ENCODE measurements at regions not wholly inside any gene's neighbourhood (a gene's known extent, or its start where the extent isn't known, plus 50 kb on each side); places are given as distances from the start of the nearest gene placed in this dataset.

DNA sequence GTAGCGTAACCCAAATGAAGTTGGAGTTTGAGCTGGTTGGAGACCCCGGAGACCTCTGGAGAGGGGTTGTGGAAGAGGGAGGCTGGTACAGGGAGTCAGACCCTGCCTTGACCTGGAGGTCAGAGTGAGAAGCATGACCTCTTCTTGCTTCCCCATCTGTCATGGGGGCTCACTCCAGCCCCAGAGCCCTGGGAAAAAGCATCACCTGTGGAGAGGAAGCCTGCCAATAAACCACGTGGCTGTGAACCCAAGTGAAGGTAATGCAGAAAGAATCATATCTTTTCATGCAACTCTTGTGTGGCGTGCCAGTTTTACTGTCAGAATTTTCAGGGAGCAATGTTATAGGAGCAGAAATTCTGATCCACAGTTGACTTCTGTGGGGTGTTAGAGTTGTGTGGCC, 178.5 kb upstream of the PRICKLE1 start:
- intact Hi-C loops (cut with DNase I, micrococcal nuclease), result no loop called here
- DNase-seq (no peak), ATAC-seq (no peak)

DNA sequence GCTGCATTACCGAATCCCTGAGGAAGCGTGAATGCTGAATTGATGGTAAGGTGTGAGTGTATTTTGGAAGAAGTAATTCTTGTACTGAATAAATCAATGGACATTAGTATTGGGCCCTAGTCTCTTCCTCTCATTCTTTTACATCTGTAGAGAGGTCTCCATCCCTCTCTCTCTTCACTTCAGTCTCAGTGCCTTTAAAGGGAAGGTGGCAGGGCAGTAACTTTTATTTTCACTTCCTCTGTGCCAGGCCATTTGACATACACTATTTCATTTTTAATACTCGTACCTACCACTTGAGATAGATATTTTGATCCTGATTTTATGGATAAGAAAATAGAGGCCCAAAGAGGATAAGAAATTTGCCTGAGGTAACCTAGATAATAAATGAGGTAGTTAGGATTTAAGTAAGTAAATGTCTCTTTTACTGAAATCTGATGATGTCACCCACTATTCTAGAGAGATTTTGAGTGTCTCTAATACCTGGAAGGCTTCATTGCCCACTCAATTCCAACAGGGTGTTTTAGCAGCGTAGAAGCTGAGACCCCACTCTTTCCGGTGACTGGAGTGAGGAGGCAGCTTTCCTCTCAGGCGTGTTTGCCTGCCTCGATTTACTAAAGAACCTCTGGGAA, 177.9 kb upstream of the PRICKLE1 start:
- ATAC-seq (no peak), DNase-seq (no peak)
- intact Hi-C loops (cut with DNase I, micrococcal nuclease), result no loop called here

DNA sequence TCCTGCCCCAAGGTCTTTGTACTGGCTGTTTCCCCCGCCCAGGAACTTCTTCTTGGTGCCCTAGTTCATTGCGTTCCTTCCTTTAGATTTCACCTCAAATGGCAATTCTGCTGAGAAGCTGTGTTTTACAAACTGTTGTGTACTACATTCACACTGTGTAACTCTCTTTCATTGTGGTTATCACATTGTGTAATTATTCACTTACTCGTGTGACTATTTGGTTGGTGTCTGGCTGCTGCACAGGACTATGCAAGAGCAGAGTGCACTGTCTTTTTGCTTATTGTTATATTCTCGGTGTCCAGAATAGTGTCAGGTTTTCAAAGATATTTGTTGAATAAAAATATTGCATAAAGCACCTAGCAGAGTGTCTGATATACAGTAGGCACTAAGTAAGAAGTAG, 177.2 kb upstream of the PRICKLE1 start:
- intact Hi-C loops (cut with DNase I, micrococcal nuclease), result no loop called here
- DNase-seq (no peak), ATAC-seq (no peak)

DNA sequence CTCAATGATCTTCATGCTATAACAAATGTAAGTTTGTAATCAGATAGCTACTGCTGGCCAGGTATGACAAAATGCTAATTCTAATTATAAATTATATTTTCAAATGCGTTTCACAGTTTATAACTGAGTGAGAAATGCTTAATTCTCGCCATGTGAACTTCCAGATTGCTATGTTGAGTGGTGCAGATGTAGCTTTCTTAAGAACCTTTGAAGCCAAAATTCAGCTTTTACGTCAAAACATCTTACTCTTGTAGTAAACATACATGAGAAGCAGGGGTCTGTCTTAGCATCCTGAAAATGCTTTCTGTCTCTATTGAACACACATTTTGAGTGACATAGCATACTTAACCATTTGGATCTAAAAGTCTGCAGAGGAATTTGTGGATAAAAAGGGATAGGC, 176.5 kb upstream of the PRICKLE1 start:
- intact Hi-C loops (cut with DNase I, micrococcal nuclease), result no loop called here

GRCh38 chr12:42763682-42764081, 174.1 kb upstream of the PRICKLE1 start:
- DNase-seq (no peak), ATAC-seq (no peak)
- intact Hi-C loops (cut with DNase I, micrococcal nuclease), result no loop called here

More for the DNA sequence above, 176.5 kb upstream of the PRICKLE1 start:
- ATAC-seq (no peak), DNase-seq (no peak)

GRCh38 chr12:42762395-42762925, 172.9 kb upstream of the PRICKLE1 start:
- DNase-seq (no peak), ATAC-seq (no peak)
- intact Hi-C loops (cut with DNase I, micrococcal nuclease), result no loop called here

GRCh38 chr12:42761601-42762350, 172.2 kb upstream of the PRICKLE1 start:
- no peak for ATAC-seq
- no peak for DNase-seq
- intact Hi-C loops (cut with DNase I, micrococcal nuclease), result no loop called here

DNA sequence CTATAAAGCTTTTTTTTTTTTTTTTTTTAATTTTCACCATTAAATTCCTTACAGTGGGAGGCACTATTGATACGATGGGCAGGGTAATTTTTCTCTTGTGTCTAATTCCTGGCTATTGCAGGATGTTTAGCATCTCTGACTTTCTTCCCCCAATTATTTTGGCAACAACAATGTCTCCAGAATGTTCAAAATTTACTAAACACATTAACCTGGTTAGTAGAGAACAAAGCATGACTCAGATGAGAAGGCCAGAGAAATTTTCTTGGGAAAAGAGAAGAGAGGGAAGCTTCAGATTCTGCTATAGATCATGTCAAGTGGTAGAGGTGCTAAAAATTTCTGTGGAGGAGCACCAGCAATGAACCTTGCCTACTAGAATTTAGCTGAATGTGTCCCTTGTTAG, 171.5 kb upstream of the PRICKLE1 start:
- intact Hi-C loops (cut with DNase I, micrococcal nuclease), result no loop called here
- DNase-seq, result no peak
- ATAC-seq, result no peak

DNA sequence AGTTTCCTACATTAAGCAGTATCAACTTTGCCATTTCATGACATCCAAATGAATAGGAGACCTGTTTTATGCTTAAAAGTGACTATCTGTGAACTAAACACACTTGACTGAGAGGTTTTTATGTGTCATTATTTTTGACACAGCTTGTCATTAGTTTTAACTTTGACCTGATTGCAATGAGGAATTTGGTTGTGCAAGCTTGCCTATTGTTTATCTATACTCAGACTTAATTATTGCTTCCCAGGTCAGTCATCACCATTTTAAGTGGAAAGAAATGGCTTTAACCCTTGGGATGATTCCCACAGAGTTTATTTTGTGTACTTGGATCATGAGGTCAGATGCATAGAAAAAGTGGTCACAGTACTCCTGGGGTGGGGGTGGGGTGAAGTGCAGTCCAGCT, 171.0 kb upstream of the PRICKLE1 start:
- DNase-seq (no peak), ATAC-seq (no peak)
- intact Hi-C loops (cut with DNase I, micrococcal nuclease), result no loop called here

DNA sequence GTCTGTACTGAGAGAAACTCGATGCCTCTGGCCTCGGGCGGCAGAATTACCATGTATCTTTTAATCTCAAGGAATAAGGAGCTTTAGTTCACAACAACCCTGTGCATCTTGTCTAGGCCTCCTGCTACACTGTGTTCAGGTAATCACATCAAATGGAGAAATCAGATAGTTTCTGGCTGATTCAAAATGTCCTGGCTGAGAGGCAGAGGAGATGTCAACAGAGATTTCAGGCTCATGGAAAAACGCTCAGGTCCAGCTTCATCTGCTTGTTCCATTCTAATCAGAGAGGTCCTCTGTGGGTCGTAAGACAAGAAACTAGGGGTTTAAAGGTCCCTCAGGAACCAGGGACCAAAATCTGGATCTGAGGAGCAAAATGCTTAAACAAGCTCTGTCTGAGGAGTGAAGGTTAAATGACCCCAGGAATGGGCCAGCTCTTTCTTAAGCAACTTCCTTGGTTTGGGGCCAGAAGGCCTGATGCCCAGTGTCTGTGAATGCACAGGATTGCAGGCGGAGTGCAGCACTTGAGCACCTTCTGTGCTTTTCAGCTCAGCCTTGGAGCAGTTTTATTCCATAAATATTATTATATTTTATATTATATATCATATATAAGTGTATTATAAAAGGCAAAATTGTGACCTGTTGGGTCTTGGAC, 170.2 kb upstream of the PRICKLE1 start:
- ATAC-seq, result no peak

DNA sequence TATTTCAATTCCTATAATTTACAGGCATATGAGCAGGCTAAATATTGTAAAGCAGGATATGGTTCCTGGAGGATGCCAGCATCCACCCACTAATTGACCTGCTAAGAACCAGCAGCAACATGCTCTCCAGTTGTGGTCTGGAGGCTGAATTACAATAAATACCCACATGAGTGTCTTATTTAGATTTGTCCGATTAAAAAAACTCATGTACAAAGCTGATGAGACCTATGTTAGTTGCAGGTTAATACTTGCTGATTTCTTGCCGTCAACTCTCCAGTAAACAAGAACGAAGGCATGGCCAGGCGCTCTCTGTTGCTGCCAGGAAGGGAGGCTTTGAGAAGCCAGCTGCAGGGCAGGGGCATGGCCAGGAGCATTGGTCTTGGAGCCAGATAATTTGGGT, 169.3 kb upstream of the PRICKLE1 start:
- intact Hi-C loops (cut with DNase I, micrococcal nuclease), result no loop called here
- ATAC-seq (no peak), DNase-seq (no peak)

More for the DNA sequence above, 170.2 kb upstream of the PRICKLE1 start:
- DNase-seq, result peak; percentile 28 to 43
- intact Hi-C loops (cut with DNase I, micrococcal nuclease), result no loop called here

DNA sequence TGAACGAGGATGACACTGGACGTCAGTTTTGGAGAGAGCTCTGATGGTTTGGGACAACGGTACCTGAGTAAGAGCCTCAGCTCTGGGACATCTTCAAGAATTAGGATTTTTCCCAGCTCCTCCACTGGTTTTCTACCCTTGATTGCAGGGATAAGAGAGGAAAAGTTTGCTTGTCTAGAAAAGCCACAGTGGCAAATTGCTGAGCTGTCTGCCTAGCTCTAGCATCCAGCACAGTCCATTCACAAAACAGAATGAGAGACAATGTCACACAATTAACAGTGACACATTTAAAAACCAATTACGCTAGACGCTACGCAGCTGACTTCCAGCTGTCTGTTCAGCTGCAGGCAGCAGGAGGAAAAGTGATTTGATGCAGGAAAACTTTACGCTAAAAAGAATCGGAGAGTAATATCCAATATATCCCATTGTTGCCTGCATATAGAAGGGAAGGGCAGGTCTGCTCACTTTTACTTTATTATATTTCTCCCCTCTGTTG, 168.1 kb upstream of the PRICKLE1 start:
- ATAC-seq, result no peak
- DNase-seq, result no peak
- intact Hi-C loops (cut with DNase I, micrococcal nuclease), result no loop called here

- no peak for DNase-seq
- intact Hi-C loops (cut with DNase I, micrococcal nuclease), result no loop called here
- no peak for ATAC-seq
These were observed 167.5 kb upstream of the PRICKLE1 start for GRCh38 chr12:42756841-42757623.

DNA sequence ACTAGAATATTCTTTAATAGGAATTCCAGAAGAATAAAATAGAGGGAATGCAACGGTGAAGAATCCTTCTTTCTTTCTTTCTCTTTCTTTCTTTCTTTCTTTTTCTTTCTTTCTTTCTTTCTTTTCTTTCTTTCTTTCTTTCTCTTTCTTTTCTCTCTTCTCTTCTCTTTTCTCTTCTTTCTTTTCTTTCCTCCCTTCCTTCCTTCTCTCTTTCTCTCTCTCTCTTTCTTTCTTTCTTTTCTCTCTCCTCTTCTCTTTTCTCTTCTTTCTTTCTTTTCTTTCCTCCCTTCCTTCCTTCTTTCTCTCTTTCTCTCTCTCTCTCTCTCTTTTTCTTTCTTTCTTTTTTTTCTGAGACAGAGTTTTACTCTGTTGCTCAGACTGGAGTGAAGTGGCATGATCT, 160.8 kb upstream of the PRICKLE1 start:
- no peak for ATAC-seq
- DNase-seq, result no peak
- intact Hi-C loops (cut with DNase I, micrococcal nuclease), result no loop called here

DNA sequence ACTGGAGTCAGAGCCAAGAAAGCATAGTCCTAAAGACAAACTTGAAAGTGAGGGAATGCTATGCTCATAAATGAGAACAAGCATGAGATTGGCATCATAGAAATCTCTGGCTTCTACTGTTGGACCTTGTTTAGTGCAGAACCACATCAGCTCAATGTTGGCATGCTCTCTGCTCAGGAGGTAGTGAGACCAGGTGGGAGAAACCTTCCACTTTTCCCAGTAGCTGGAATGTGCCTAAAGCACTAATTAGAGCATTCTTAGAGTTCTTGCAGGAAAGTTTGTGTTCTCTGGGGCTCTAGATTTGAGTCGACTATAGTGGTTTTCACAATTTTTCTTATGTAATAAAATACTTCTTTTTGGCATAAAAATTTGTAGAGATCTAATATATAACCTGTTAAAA, 159.7 kb upstream of the PRICKLE1 start:
- no peak for ATAC-seq
- intact Hi-C loops (cut with DNase I, micrococcal nuclease), result no loop called here
- no peak for DNase-seq

DNA sequence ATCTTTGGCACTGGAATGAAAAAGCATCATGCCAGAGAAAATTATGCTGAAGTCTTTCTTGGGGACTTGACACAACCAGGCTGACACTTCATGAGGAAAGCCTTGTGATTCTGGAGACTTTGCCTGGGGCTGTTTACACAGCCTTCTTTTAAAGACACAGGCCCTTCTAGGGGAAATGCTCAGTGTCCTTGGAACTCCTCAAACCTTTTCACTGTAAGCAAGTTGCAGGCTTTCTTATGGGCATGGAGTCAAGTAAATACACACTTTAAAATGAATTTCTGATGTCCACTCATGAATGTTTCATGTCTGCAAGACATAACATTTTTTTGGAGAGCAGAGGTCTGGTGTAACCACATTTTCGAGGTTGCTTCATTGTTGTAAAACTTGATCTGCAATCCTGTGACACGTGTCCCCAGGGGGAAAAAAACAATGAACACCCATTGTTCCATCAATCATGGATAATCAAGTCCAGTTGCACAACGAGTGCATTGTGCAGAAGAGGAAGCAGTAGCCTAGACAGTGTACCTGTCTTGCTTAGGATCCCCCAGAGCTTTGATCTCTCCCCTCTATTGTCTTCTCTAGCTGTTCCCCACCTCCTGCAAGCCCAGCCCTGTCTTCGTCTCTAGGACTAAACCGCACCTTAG, 155.1 kb upstream of the PRICKLE1 start:
- DNase-seq (no peak), ATAC-seq (no peak)
- intact Hi-C loops (cut with DNase I, micrococcal nuclease), result no loop called here

DNA sequence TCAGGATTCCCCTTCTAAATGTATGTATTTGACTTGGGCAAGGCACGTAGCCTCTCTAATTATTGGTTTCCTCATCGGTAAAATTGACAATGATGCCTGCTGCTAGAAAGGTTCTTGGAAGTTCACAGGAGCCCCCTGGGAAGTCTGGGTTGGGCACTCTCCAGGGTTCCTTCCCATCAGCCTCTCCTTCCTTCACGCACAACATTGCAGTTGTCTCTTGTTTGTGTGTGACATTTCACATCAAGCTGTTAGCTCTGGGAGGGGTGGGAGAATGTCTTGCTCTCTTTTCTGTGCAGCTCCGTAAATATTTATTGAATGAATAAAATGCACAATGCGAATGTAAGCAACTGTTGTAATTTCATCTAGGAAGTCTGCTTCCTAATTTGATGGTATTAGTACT, 153.2 kb upstream of the PRICKLE1 start:
- intact Hi-C loops (cut with DNase I, micrococcal nuclease), result no loop called here
- no peak for DNase-seq
- no peak for ATAC-seq

DNA sequence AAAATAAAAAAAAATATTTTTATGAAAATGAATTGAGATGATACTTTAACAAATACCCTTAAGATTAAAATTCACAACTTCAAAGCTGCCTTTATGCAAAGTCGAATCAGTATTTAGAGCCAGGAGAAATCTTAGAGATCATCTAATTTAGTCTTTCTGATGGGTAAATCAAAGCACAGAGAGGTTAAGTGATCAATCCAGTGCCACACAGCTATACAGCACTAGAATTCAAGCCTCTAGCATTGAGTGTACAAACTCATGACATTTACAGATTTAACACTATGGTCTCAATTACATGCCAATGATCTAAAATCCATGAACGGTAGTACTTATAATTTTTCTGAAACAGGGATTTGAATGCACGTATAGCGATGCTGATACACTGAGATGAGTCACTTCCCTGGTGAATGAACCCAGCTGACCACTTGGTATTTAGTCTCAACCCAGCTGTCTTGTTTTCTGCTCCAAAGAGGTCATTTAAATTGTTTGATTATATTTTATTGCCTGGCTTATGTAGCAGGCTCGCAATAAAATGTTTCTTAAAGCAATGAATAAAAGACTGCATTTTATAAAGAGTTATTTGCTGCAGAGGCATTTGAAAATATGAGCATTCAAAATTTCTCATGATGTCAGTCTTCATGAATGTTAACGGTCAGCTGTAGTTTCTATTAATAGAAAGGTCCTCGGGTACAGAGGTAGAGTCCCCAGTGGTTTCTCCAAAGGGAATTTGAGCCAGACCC, 152.4 kb upstream of the PRICKLE1 start:
- no peak for DNase-seq
- ATAC-seq, result no peak
- intact Hi-C loops (cut with DNase I, micrococcal nuclease), result no loop called here

Data from left colon (tissue), 2 donors.